HepG2 (cell line): ENCODE measurements at regions not wholly inside any gene's neighbourhood (a gene's known extent, or its start where the extent isn't known, plus 50 kb on each side); places are given as distances from the start of the nearest gene placed in this dataset.

ENCODE experiments used
- ATAC-seq: fragments of 200-7000 bp; cut with Tn5 transposase; 3 replicates; pipeline ENCODE4 v1.9.1; 2020; ENCODE audit warnings: mild to moderate bottlenecking, moderate library complexity
- BruUV-seq: library from RNA; stranded (reverse); fragments of 400-500 nt; replicated peaks from 2 replicates; lab custom pipeline; 2021; lab: Mats Ljungman, UMichigan
- CTCF ChIA-PET: fragments of 300-600 bp; formaldehyde crosslinking; extraction: SDS; loops from one replicate; lab custom pipeline; 2021; ENCODE audit warnings: low total read pairs, inconsistent platforms, low intra/inter-chr PET ratio; lab: Yijun Ruan, JAX
- POLR2A ChIA-PET: fragments of 350-600 bp; sonication (Branson Sonifier 250); formaldehyde crosslinking; loops from one replicate; lab custom pipeline; 2020; ENCODE audit warnings: antibody characterized with exemption, inconsistent platforms; lab: Yijun Ruan, JAX
- DNase-seq: peaks from one replicate; pipeline ENCODE4 v3.0.0-alpha.2; 2015; ENCODE audit warnings: low spot score
- FAIRE-seq: peaks from 3 replicates; lab custom pipeline; 2011; peaks lifted over from hg19 to GRCh38; lab: Jason Lieb, UNC
- H2AFZ ChIP-seq: one replicate; pipeline ENCODE4 v1.6.1; 2011; ENCODE audit warnings: low read length, inconsistent platforms
- H3K27ac ChIP-seq: fragments of 300-600 bp; 3 replicates; pipeline ENCODE4 v1.8.0; 2011; ENCODE audit warnings: mixed run types, mild to moderate bottlenecking, mixed read lengths, low read length, inconsistent platforms; ENCODE audit not compliant: insufficient read depth; ENCODE audit errors: extremely low read length
- H3K27me3 ChIP-seq, 2 experiments: fragments of 200-600 bp in 1 of 2; 2 replicates in 1 of 2; 3 replicates in 1 of 2; pipeline versions ENCODE4 v1.6.0 to v1.8.0; 2011; ENCODE audit warnings: low read length in 2 of 2, mild to moderate bottlenecking in 2 of 2, moderate library complexity in 2 of 2, inconsistent platforms in 1 of 2; ENCODE audit not compliant: insufficient read depth in 2 of 2, control insufficient read depth in 1 of 2
- H3K36me3 ChIP-seq, 2 experiments: fragments of 200-600 bp in 1 of 2; replicated peaks in 1 of 2; 2 replicates in 1 of 2; 3 replicates in 1 of 2; pipeline versions ENCODE4 v1.5.1 to v1.8.0; 2011; ENCODE audit warnings: low read length in 2 of 2, inconsistent platforms in 1 of 2; ENCODE audit not compliant: insufficient read depth in 2 of 2, control insufficient read depth in 1 of 2
- H3K4me1 ChIP-seq: 2 replicates; pipeline ENCODE4 v1.5.1; 2012; ENCODE audit warnings: low read length, inconsistent platforms; ENCODE audit not compliant: insufficient read depth
- H3K4me2 ChIP-seq: 2 replicates; pipeline ENCODE4 v1.6.0; 2011; ENCODE audit warnings: low read depth, low read length, inconsistent platforms
- H3K4me3 ChIP-seq, 3 experiments: fragments of 200-600 bp in 1 of 3; sonication (generic), shearing (Covaris generic) in 1 of 3; replicated peaks in 1 of 3; 2 replicates each; pipeline ENCODE4 v1.5.1; 2011 to 2016; ENCODE audit warnings: low read length in 3 of 3, inconsistent platforms in 2 of 3, low read depth in 2 of 3, mild to moderate bottlenecking in 2 of 3, control low read depth in 1 of 3, mixed read lengths in 1 of 3; ENCODE audit not compliant: insufficient read depth in 1 of 3
- H3K79me2 ChIP-seq: one replicate; pipeline ENCODE4 v1.6.1; 2011; ENCODE audit warnings: low read length, inconsistent platforms; ENCODE audit not compliant: insufficient read depth
- H3K9ac ChIP-seq: 2 replicates; pipeline ENCODE4 v1.6.0; 2011; ENCODE audit warnings: mild to moderate bottlenecking, low read depth, low read length, inconsistent platforms; ENCODE audit not compliant: insufficient read depth
- H3K9me3 ChIP-seq: 2 replicates; pipeline ENCODE4 v1.5.1; 2012; ENCODE audit warnings: mild to moderate bottlenecking, low read length
- H4K20me1 ChIP-seq: 2 replicates; pipeline ENCODE4 v1.6.0; 2011; ENCODE audit warnings: inconsistent platforms, mild to moderate bottlenecking, low read length, moderate library complexity; ENCODE audit not compliant: insufficient read depth
- AGO1 ChIP-seq: fragments of 200-400 bp; formaldehyde crosslinking; IDR thresholded peaks from 2 replicates; pipeline ENCODE4 v1.6.1; 2017; ENCODE audit warnings: mild to moderate bottlenecking, low read depth, low read length, moderate library complexity; ENCODE audit not compliant: poor library complexity, severe bottlenecking
- ATRX ChIP-seq: sonication (generic); formaldehyde crosslinking; IDR thresholded peaks from 2 replicates; pipeline ENCODE4 v1.4.0; 2020; ENCODE audit warnings: missing genetic modification reagents, borderline replicate concordance
- CEBPB ChIP-seq: IDR thresholded peaks from 2 replicates; pipeline ENCODE4 v1.6.1; 2011; ENCODE audit warnings: low read depth, low read length, improper control_type of control experiment, borderline replicate concordance
- KDM1A ChIP-seq: IDR thresholded peaks from 2 replicates; pipeline ENCODE4 v1.6.1; 2016; ENCODE audit warnings: missing compliant biosample characterization
- KLF12 ChIP-seq: sonication (generic); formaldehyde crosslinking; IDR thresholded peaks from 2 replicates; pipeline ENCODE4 v1.4.0; 2020; ENCODE audit warnings: missing genetic modification reagents, borderline replicate concordance
- SETDB1 ChIP-seq: sonication (generic); formaldehyde crosslinking; IDR thresholded peaks from 2 replicates; pipeline ENCODE4 v1.5.1; 2020; ENCODE audit warnings: missing genetic modification reagents, mild to moderate bottlenecking, borderline replicate concordance
- SRF ChIP-seq: IDR thresholded peaks from 2 replicates; pipeline ENCODE4 v1.6.1; 2011; ENCODE audit warnings: mild to moderate bottlenecking, low read depth, low read length, moderate library complexity
- ZNF101 ChIP-seq: sonication (generic); formaldehyde crosslinking; IDR thresholded peaks from 2 replicates; pipeline ENCODE4 v1.4.0; 2020; ENCODE audit warnings: mild to moderate bottlenecking, low read depth, missing genetic modification reagents, borderline replicate concordance
- WGBS: methylation state at CpG from one replicate; pipeline ENCODE4 v1.1.6; 2017; ENCODE audit warnings: low lambda C conversion rate; 5-methylcytosine and 5-hydroxymethylcytosine counted together
- in situ Hi-C: cut with HindIII; loops from 2 replicates; pipeline ENCODE4 v1.10.0; 2017; ENCODE audit warnings: low pct_unique_long_range_greater_than_20kb; ENCODE audit not compliant: extremely low pct_ligation_motif_present
- intact Hi-C: fragments of 100-400 bp; cut with micrococcal nuclease; formaldehyde crosslinking; loops from one replicate; pipeline ENCODE4 v1.10.0; 2022; ENCODE audit not compliant: unreplicated experiment

- WGBS, result 28% methylated on average over 8 of the region's 8 CpGs
- Histone ChIP-seq H3K4me3 (no peak overlapping the region), H3K4me1 (no peaks in the 10 kb centered on the region), H3K27ac (no peak overlapping the region), H3K36me3 (no peaks in the 10 kb centered on the region), H3K79me2 (no peaks in the 10 kb centered on the region), H3K27me3 (no peaks in the 10 kb centered on the region; a peak in 1 of 5 replicates), H3K4me2 (no peak overlapping the region), H2AFZ (no peak overlapping the region), H3K9ac (no peak overlapping the region), H4K20me1 (no peaks in the 10 kb centered on the region), H3K9me3 (peaks cover 68% of the 10 kb centered on the region)
- intact Hi-C loops, result no loop called here
- POLR2A ChIA-PET, result no interaction called here
- in situ Hi-C loops, result no loop called here
- CTCF ChIA-PET, result no interaction called here
- TF ChIP-seq SRF, result no peak
- no peak for TF ChIP-seq SETDB1 (CRISPR knock-in tag)
- TF ChIP-seq ZNF101, result no peak
- no peak for TF ChIP-seq AGO1
- TF ChIP-seq ATRX (CRISPR knock-in tag), result no peak
- FAIRE-seq (no peak), DNase-seq (no peak), ATAC-seq (no peak)
- BruUV-seq, result no TSS peak
Measured at GRCh38 chr10:106134326-106135000, 1030.0 kb downstream of the SORCS1 start.

GRCh38 chr10:106133451-106133850 is 1031.1 kb downstream of the SORCS1 start:
- ChIA-PET CTCF (no interaction called here), POLR2A (no interaction called here)
- Histone ChIP-seq H3K9ac (no peak overlapping the region), H3K27ac (no peak overlapping the region), H2AFZ (no peak overlapping the region), H3K36me3 (no peaks in the 10 kb centered on the region), H3K4me3 (no peak overlapping the region), H3K79me2 (no peaks in the 10 kb centered on the region), H4K20me1 (no peaks in the 10 kb centered on the region), H3K4me2 (no peak overlapping the region), H3K4me1 (no peaks in the 10 kb centered on the region), H3K9me3 (peaks cover 71% of the 10 kb centered on the region), H3K27me3 (no peaks in the 10 kb centered on the region; a peak in 1 of 5 replicates)
- TF ChIP-seq KDM1A (CRISPR knock-in tag) (no peak), KLF12 (CRISPR knock-in tag) (no peak), CEBPB (peak; percentile 38; the same call in 1 of the 2 replicates)
- DNase-seq (no peak), FAIRE-seq (no peak), ATAC-seq (no peak)
- BruUV-seq, result no TSS peak
- intact Hi-C loops (no loop called here), in situ Hi-C loops (no loop called here)
- 40% methylated on average over 2 of the region's 2 CpGs for WGBS
